ENCODE measurements at regions not wholly inside any gene's neighbourhood (a gene's known extent, or its start where the extent isn't known, plus 50 kb on each side); places are given as distances from the start of the nearest gene placed in this dataset.

GRCh38 chr4:179353786-179354185 is 1911.5 kb upstream of the AGA start:
- no peak for TF ChIP-seq CTCF (conservative IDR thresholded peaks at IDR 0.05)
- TF ChIP-seq ZFX (IDR thresholded peaks at IDR 0.05) = no peak

Measured in C4-2B (cell line).